B cell (primary cell): ENCODE measurements at regions not wholly inside any gene's neighbourhood (a gene's known extent, or its start where the extent isn't known, plus 50 kb on each side); places are given as distances from the start of the nearest gene placed in this dataset.
"Not testable (repeated sequence)": the region's sequence is repeated elsewhere in the genome, so short reads cannot be mapped to it uniquely, and the experiment has no call there.

Experiments used
- ATAC-seq: fragments of 200-7000 bp; cut with Tn5 transposase; one replicate; pipeline ENCODE4 v1.10.0; 2021; ENCODE audit warnings: low read depth, mild to moderate bottlenecking, moderate number of reproducible peaks, moderate library complexity
- CTCF ChIA-PET: fragments of 350-600 bp; sonication (Branson Sonifier 250); formaldehyde crosslinking; loops from one replicate; lab custom pipeline; 2021; ENCODE audit warnings: antibody characterized with exemption, inconsistent platforms; lab: Charles Lee
- POLR2A ChIA-PET: fragments of 350-600 bp; sonication (Branson Sonifier 250); formaldehyde crosslinking; loops from one replicate; lab custom pipeline; 2021; ENCODE audit warnings: antibody characterized with exemption; lab: Charles Lee
- DNase-seq: peaks from one replicate; pipeline ENCODE4 v3.0.0; 2013
- H2AFZ ChIP-seq: 2 replicates; pipeline ENCODE4 v1.6.1; 2012; ENCODE audit warnings: mild to moderate bottlenecking, low read depth, low read length; ENCODE audit not compliant: insufficient read depth, poor library complexity, severe bottlenecking
- H3K27ac ChIP-seq, 2 donors: 1 replicate in 1 of 2; 2 replicates in 1 of 2; pipeline ENCODE4 v1.5.1; 2012 to 2013; ENCODE audit warnings: low read length in 2 of 2, mild to moderate bottlenecking in 2 of 2, moderate library complexity in 1 of 2
- H3K27me3 ChIP-seq, 4 experiments: fragments of 200-600 bp in 1 of 4; sonication (generic) in 1 of 4; replicated peaks in 1 of 4; 1 replicate in 2 of 4; 2 replicates in 2 of 4; pipeline versions ENCODE4 v1.6.1 to v1.7.0; 2013 to 2016; ENCODE audit warnings: low read length in 3 of 4, mild to moderate bottlenecking in 2 of 4, mixed read lengths in 1 of 4, moderate library complexity in 1 of 4; ENCODE audit not compliant: insufficient read depth in 4 of 4, control insufficient read depth in 3 of 4; ENCODE audit errors: control extremely low read depth in 1 of 4
- H3K36me3 ChIP-seq, 2 experiments: replicated peaks in 1 of 2; 1 replicate in 1 of 2; 2 replicates in 1 of 2; pipeline versions ENCODE4 v1.6.1 to v1.7.1; 2013; ENCODE audit warnings: low read length in 1 of 2; ENCODE audit not compliant: insufficient read depth in 2 of 2, control insufficient read depth in 1 of 2; ENCODE audit errors: control extremely low read depth in 1 of 2, extremely low read depth in 1 of 2
- H3K4me1 ChIP-seq, 2 donors: fragments of 200-600 bp in 1 of 2; sonication (generic) in 1 of 2; 1 replicate in 1 of 2; 2 replicates in 1 of 2; pipeline versions ENCODE4 v1.5.1 to v1.6.1; 2013 to 2017; ENCODE audit warnings: low read length in 2 of 2; ENCODE audit not compliant: control insufficient read depth in 2 of 2, insufficient read depth in 2 of 2
- H3K4me2 ChIP-seq: replicated peaks from 2 replicates; pipeline ENCODE3; 2012; ENCODE audit warnings: mild to moderate bottlenecking, low read depth, low read length; ENCODE audit not compliant: poor library complexity, severe bottlenecking
- H3K4me3 ChIP-seq, 5 experiments: fragments of 200-600 bp in 1 of 5; sonication (generic) in 1 of 5; 1 replicate in 3 of 5; 2 replicates in 2 of 5; pipeline versions ENCODE4 v1.5.1 to v1.7.0; 2011 to 2016; ENCODE audit warnings: low read length in 4 of 5, mild to moderate bottlenecking in 4 of 5, low read depth in 2 of 5, control low read depth in 1 of 5, moderate library complexity in 1 of 5; ENCODE audit not compliant: insufficient read depth in 1 of 5; ENCODE audit errors: control extremely low read depth in 1 of 5, extremely low read depth in 1 of 5
- H3K79me2 ChIP-seq: fragments of 200-600 bp; sonication (generic); one replicate; pipeline ENCODE4 v1.6.0; 2016; ENCODE audit warnings: low read length; ENCODE audit not compliant: control insufficient read depth, insufficient read depth
- H3K9ac ChIP-seq: fragments of 200-600 bp; sonication (generic); 2 replicates; pipeline ENCODE4 v1.6.1; 2017; ENCODE audit warnings: mild to moderate bottlenecking, low read length, moderate library complexity
- H3K9me3 ChIP-seq, 3 donors: one replicate each; pipeline versions ENCODE4 v1.6.1 to v1.7.1; 2013; ENCODE audit warnings: low read length in 2 of 3; ENCODE audit not compliant: control insufficient read depth in 2 of 3, insufficient read depth in 1 of 3; ENCODE audit errors: control extremely low read depth in 1 of 3
- H4K20me1 ChIP-seq: 2 replicates; pipeline ENCODE4 v1.6.0; 2012; ENCODE audit warnings: mild to moderate bottlenecking, low read length; ENCODE audit not compliant: insufficient read depth, control insufficient read depth, poor library complexity, severe bottlenecking
- H3K27ac Mint-ChIP-seq: one replicate; pipeline ENCODE4 v1.8.0; 2021; ENCODE audit warnings: mixed read lengths
- H3K27me3 Mint-ChIP-seq: one replicate; pipeline ENCODE4 v1.8.0; 2021; ENCODE audit warnings: mixed read lengths
- H3K4me1 Mint-ChIP-seq: one replicate; pipeline ENCODE4 v1.8.0; 2021; ENCODE audit warnings: mixed read lengths
- H3K4me3 Mint-ChIP-seq: one replicate; pipeline ENCODE4 v1.8.0; 2021; ENCODE audit warnings: mixed read lengths
- H3K9me3 Mint-ChIP-seq: one replicate; pipeline ENCODE4 v1.8.0; 2022; ENCODE audit warnings: mixed read lengths; ENCODE audit not compliant: insufficient read depth
- EZH2 ChIP-seq: IDR thresholded peaks from 2 replicates; pipeline ENCODE4 v1.6.1; 2012; ENCODE audit warnings: borderline replicate concordance, low read depth, mild to moderate bottlenecking, moderate library complexity, low read length; ENCODE audit not compliant: insufficient read depth, poor library complexity, severe bottlenecking
- WGBS: methylation state at CpG from one replicate; pipeline ENCODE4 v1.1.5; 2013; ENCODE audit warnings: missing lambda C conversion rate; ENCODE audit not compliant: insufficient coverage; 5-methylcytosine and 5-hydroxymethylcytosine counted together
- intact Hi-C: fragments of 100-400 bp; cut with micrococcal nuclease; formaldehyde crosslinking; loops from one replicate; pipeline ENCODE4 v1.10.0; 2022
- TF ChIP-seq, protein P1 (sequence below): fragments of 200-600 bp; IDR thresholded peaks from one replicate; pipeline ENCODE4 v1.8.0; 2022; ENCODE audit warnings: antibody characterized with exemption, mild to moderate bottlenecking

DNA sequence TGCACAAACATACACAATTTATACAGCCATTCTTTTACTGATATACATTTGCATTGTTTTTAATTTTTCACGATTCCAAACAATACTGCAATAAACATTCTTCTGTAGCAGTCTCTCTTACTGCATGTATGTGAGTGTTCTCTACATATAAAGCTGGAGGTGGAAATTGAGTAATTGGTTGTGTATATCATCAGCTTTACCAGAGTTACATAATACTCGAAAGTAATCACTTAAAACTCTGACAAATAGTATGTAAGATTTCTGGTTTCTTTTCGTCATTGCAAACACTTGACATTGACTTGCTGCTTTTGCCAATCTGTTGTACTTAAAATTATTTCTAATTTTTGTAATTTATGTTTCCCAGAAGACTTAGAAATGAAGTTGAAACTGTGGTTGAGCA, 110.2 kb downstream of the TDRD15 start:
- H3K4me1 ChIP-seq = peaks cover 11 to 13% of the 10 kb centered on the region in 2 donors
- no peak for TF ChIP-seq EZH2
- TF ChIP-seq, protein P1, sequence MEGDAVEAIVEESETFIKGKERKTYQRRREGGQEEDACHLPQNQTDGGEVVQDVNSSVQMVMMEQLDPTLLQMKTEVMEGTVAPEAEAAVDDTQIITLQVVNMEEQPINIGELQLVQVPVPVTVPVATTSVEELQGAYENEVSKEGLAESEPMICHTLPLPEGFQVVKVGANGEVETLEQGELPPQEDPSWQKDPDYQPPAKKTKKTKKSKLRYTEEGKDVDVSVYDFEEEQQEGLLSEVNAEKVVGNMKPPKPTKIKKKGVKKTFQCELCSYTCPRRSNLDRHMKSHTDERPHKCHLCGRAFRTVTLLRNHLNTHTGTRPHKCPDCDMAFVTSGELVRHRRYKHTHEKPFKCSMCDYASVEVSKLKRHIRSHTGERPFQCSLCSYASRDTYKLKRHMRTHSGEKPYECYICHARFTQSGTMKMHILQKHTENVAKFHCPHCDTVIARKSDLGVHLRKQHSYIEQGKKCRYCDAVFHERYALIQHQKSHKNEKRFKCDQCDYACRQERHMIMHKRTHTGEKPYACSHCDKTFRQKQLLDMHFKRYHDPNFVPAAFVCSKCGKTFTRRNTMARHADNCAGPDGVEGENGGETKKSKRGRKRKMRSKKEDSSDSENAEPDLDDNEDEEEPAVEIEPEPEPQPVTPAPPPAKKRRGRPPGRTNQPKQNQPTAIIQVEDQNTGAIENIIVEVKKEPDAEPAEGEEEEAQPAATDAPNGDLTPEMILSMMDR = no peak
- POLR2A ChIA-PET = no interaction called here
- Mint-ChIP-seq H3K9me3 (no peaks in the 10 kb centered on the region), H3K4me1 (peaks cover 21% of the 10 kb centered on the region), H3K4me3 (no peak overlapping the region), H3K27me3 (no peaks in the 10 kb centered on the region), H3K27ac (no peak overlapping the region)
- H3K79me2 ChIP-seq = no peaks in the 10 kb centered on the region
- no peak overlapping the region for H3K27ac ChIP-seq
- WGBS = no CpG with 5 or more reads among the region's 3 CpGs
- CTCF ChIA-PET = no interaction called here
- H4K20me1 ChIP-seq = no peaks in the 10 kb centered on the region
- no peaks in the 10 kb centered on the region for H3K9me3 ChIP-seq
- no peak overlapping the region for H2AFZ ChIP-seq
- no peak for ATAC-seq
- intact Hi-C loops = no loop called here
- H3K36me3 ChIP-seq = no peaks in the 10 kb centered on the region
- DNase-seq = no peak
- no peak overlapping the region for H3K4me2 ChIP-seq
- no peak overlapping the region for H3K4me3 ChIP-seq
- no peak overlapping the region for H3K9ac ChIP-seq
- H3K27me3 ChIP-seq = no peaks in the 10 kb centered on the region

DNA sequence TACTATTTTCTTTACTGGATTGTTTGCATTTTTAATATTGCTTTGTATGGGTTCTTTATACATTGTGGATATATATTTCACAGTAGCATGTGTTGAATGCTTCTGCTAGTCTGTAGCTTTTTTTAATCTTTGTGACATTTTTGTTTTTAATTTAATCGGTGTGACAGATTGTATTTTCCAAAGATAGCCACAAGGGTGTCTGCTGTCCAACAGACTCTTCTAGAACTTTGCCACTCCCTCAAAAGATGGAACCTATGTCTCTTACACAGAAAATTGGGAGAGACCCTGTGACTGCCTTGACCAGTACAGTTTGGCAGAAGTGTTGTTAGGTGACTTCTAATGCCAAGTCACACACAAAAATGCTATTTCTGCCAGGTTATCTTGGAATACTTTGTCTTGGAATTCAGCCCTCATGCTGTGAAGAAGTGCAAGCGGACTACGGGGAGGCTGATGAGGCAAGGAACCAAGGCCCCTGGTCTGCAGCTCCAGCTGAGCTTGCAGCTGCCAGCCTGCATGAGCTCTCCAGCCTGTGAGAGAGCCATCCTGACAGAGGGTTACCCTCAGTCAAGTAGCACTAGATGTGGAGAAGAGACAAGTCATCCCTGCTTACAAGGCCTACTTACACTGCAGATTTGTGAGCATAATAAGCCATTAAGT, 110.8 kb downstream of the TDRD15 start:
- Mint-ChIP-seq H3K4me3 (no peak overlapping the region), H3K9me3 (no peaks in the 10 kb centered on the region), H3K27me3 (no peaks in the 10 kb centered on the region), H3K4me1 (peaks cover 21% of the 10 kb centered on the region), H3K27ac (no peak overlapping the region)
- Histone ChIP-seq H3K4me3 (no peak overlapping the region), H4K20me1 (no peaks in the 10 kb centered on the region), H3K79me2 (no peaks in the 10 kb centered on the region), H3K36me3 (no peaks in the 10 kb centered on the region), H3K4me1 (peaks cover 11 to 13% of the 10 kb centered on the region in 2 donors), H3K9me3 (no peaks in the 10 kb centered on the region), H3K9ac (no peak overlapping the region), H2AFZ (no peak overlapping the region), H3K4me2 (no peak overlapping the region), H3K27me3 (no peaks in the 10 kb centered on the region), H3K27ac (no peak overlapping the region)
- ChIA-PET POLR2A (no interaction called here), CTCF (no interaction called here)
- WGBS = 100% methylated on average over 3 of the region's 3 CpGs
- DNase-seq (no peak), ATAC-seq (no peak)
- TF ChIP-seq, protein P1 = no peak
- no peak for TF ChIP-seq EZH2
- intact Hi-C loops = no loop called here

DNA sequence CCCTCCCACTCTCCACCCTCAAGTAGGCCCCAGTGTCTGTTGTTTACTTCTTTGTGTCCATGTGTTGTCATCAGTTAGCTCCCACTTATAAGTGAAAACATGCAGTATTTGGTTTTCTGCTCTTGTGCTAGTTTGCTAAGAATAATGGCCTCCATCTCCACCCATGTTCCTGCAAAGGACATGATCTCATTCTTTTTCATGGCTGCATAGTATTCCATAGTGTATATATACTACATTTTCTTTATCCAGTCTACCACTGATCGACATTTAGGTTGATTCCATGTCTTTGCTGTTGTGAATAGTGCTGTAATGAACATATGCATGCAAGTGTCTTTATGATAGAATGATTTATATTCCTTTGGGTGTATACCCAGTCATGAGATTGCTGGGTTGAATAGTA, 116.0 kb downstream of the TDRD15 start:
- H4K20me1 ChIP-seq, CTCF ChIA-PET, ATAC-seq, H3K4me1 ChIP-seq, DNase-seq, H3K36me3 ChIP-seq, H3K4me1 Mint-ChIP-seq, H3K27me3 Mint-ChIP-seq, intact Hi-C loops, H3K27ac Mint-ChIP-seq, H3K9me3 Mint-ChIP-seq, H3K9me3 ChIP-seq, H3K9ac ChIP-seq, H3K4me3 Mint-ChIP-seq, H3K27ac ChIP-seq, H3K27me3 ChIP-seq, H3K4me2 ChIP-seq, H2AFZ ChIP-seq, H3K79me2 ChIP-seq, H3K4me3 ChIP-seq, POLR2A ChIA-PET: not testable (repeated sequence)
- no CpG with 5 or more reads among the region's 1 CpG for WGBS
